A673 (cell line): ENCODE measurements at regions not wholly inside any gene's neighbourhood (a gene's known extent, or its start where the extent isn't known, plus 50 kb on each side); places are given as distances from the start of the nearest gene placed in this dataset.

ENCODE experiments used
- BruUV-seq: library from RNA; stranded (reverse); fragments of 400-500 nt; replicated peaks from 2 replicates; lab custom pipeline; 2021; lab: Mats Ljungman, UMichigan
- CTCF ChIA-PET: fragments of 300-600 bp; sonication (Branson Sonifier 250); formaldehyde crosslinking; loops from one replicate; lab custom pipeline; 2022; ENCODE audit warnings: antibody characterized with exemption; lab: Charles Lee
- POLR2A ChIA-PET: fragments of 300-600 bp; sonication (Branson Sonifier 250); formaldehyde crosslinking; loops from one replicate; lab custom pipeline; 2022; ENCODE audit warnings: antibody characterized with exemption; ENCODE audit not compliant: low non-redundant PET; lab: Charles Lee
- DNase-seq: peaks from one replicate; pipeline ENCODE4 v3.0.0-alpha.2; 2015; ENCODE audit warnings: low spot score
- H3K27ac ChIP-seq: fragments of 200-600 bp; sonication (generic); 2 replicates; pipeline ENCODE4 v1.5.1; 2016; ENCODE audit warnings: mixed run types, low read depth, mild to moderate bottlenecking, mixed read lengths, antibody characterized with exemption, low read length; ENCODE audit not compliant: poor library complexity, severe bottlenecking
- H3K27me3 ChIP-seq: fragments of 200-600 bp; sonication (generic); replicated peaks from 2 replicates; pipeline ENCODE4 v1.6.1; 2017; ENCODE audit warnings: mixed run types, low read depth, mild to moderate bottlenecking, mixed read lengths, antibody characterized with exemption, low read length; ENCODE audit not compliant: insufficient read depth, poor library complexity
- H3K36me3 ChIP-seq: fragments of 200-600 bp; sonication (generic); 2 replicates; pipeline ENCODE4 v1.6.1; 2016; ENCODE audit warnings: mixed run types, mild to moderate bottlenecking, mixed read lengths, antibody characterized with exemption, low read length; ENCODE audit not compliant: insufficient read depth, poor library complexity, severe bottlenecking
- H3K4me1 ChIP-seq: fragments of 200-600 bp; sonication (generic); 2 replicates; pipeline ENCODE4 v1.6.1; 2017; ENCODE audit warnings: mixed run types, mild to moderate bottlenecking, mixed read lengths, antibody characterized with exemption, low read length; ENCODE audit not compliant: insufficient read depth, poor library complexity, severe bottlenecking
- H3K4me3 ChIP-seq: fragments of 200-600 bp; sonication (generic); 2 replicates; pipeline ENCODE4 v1.5.1; 2016; ENCODE audit warnings: low read depth, mixed run types, mild to moderate bottlenecking, mixed read lengths, low read length; ENCODE audit not compliant: poor library complexity, severe bottlenecking
- H3K9me3 ChIP-seq: fragments of 200-600 bp; sonication (generic); 2 replicates; pipeline ENCODE4 v1.6.1; 2016; ENCODE audit warnings: mixed run types, low read depth, mild to moderate bottlenecking, mixed read lengths, antibody characterized with exemption, low read length; ENCODE audit not compliant: poor library complexity, severe bottlenecking
- EZH2 ChIP-seq: fragments of 200-600 bp; sonication (generic); IDR thresholded peaks from 2 replicates; pipeline ENCODE4 v1.6.1; 2017; ENCODE audit warnings: borderline replicate concordance, low read depth, mild to moderate bottlenecking, mixed read lengths, antibody characterized with exemption, low read length; ENCODE audit not compliant: poor library complexity, severe bottlenecking
- intact Hi-C: fragments of 100-400 bp; cut with micrococcal nuclease; formaldehyde crosslinking; loops from one replicate; pipeline ENCODE4 v1.10.0; 2022; ENCODE audit not compliant: unreplicated experiment
- TF ChIP-seq, protein P1 (sequence below): fragments of 300-800, 200-600 bp; sonication (generic); conservative IDR thresholded peaks from 2 replicates; pipeline ENCODE4 v1.5.1; 2017; ENCODE audit warnings: low read depth, mild to moderate bottlenecking, antibody characterized with exemption, low read length, moderate library complexity, mixed read lengths

DNA sequence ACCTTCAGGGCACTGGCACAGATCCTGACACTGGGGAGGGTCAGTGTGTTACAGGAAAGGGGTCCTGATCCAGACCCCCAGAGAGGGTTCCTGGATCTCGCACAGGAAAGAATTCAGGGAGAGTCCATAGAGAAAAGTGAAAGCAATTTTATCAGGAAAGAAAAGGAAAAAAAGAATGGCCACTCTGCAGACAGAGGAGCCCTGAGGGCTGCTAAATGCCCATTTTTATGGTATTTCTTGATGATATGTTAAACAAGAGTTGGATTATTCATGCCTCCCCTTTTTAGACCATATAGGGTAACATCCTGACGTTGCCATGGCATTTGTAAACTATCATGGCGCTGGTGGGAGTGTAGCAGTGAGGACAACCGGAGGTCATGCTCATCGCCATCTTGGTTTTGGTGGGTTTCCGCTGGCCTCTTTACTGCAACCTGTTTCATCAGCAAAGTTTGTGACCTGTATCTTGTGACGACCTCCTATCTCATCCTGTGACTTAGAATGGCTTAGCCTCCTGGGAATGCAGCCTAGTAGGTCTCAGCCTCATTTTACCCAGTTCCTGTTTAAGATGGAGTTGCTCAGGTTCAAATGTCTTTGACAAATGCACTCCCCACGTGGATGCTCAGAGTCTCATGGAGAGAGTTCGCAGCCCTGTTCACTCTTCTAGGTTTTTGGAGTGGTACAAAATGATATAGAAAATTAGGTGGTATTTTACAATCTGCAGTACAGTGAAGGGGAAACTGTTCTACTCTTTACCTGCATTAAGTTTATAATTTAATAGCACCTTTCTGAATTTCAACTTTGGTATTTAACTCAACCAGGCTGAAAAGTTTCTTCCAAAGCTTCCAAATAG lies 1363.7 kb upstream of the TMEM132C start:
- intact Hi-C loops: loop anchor here (10.0 kb wide), 1 partner anchor 382 kb away; no protein-coding TSS in a partner anchor
- DNase-seq: no peak
- Histone ChIP-seq H3K4me1 (peaks cover 25% of the 10 kb centered on the region), H3K9me3 (no peaks in the 10 kb centered on the region), H3K27me3 (no peaks in the 10 kb centered on the region), H3K4me3 (no peak overlapping the region), H3K36me3 (no peaks in the 10 kb centered on the region), H3K27ac (no peak overlapping the region)
- TF ChIP-seq, protein P1, sequence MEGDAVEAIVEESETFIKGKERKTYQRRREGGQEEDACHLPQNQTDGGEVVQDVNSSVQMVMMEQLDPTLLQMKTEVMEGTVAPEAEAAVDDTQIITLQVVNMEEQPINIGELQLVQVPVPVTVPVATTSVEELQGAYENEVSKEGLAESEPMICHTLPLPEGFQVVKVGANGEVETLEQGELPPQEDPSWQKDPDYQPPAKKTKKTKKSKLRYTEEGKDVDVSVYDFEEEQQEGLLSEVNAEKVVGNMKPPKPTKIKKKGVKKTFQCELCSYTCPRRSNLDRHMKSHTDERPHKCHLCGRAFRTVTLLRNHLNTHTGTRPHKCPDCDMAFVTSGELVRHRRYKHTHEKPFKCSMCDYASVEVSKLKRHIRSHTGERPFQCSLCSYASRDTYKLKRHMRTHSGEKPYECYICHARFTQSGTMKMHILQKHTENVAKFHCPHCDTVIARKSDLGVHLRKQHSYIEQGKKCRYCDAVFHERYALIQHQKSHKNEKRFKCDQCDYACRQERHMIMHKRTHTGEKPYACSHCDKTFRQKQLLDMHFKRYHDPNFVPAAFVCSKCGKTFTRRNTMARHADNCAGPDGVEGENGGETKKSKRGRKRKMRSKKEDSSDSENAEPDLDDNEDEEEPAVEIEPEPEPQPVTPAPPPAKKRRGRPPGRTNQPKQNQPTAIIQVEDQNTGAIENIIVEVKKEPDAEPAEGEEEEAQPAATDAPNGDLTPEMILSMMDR: no peak
- no peak for TF ChIP-seq EZH2
- BruUV-seq: no TSS peak
- CTCF ChIA-PET: no interaction called here
- POLR2A ChIA-PET: no interaction called here

DNA sequence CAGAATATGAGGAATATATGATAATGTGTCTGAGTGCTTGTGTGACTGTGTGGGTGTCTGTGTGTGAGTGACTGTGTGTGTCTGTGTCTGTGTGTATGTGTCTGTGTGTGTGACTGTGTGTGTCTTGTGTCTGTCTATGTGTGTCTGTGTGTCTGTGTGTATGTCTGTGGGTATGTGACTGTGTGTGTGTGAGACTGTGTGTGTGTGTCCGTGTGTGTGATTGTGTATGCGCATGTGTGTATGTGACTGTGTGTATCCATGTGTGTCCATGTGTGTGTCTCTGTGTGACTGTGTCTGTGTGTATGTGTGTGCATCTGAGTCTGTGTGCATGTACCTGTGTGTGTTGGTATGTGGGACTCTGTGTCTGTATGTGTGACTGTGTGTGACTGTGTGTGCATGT lies 1361.2 kb upstream of the TMEM132C start:
- Histone ChIP-seq H3K4me3 (no peak overlapping the region), H3K27ac (no peak overlapping the region), H3K36me3 (no peaks in the 10 kb centered on the region), H3K27me3 (no peaks in the 10 kb centered on the region), H3K4me1 (peaks cover 20% of the 10 kb centered on the region), H3K9me3 (no peaks in the 10 kb centered on the region)
- POLR2A ChIA-PET: no interaction called here
- no peak for DNase-seq
- intact Hi-C loops: loop anchor here (10.0 kb wide), 1 partner anchor 379 kb away; no protein-coding TSS in a partner anchor
- TF ChIP-seq, protein P1: no peak
- BruUV-seq: no TSS peak
- CTCF ChIA-PET: interaction anchor here (0.7 kb wide), 1 partner anchor 159 kb away, joined by 5 read pairs; no protein-coding TSS in a partner anchor

DNA sequence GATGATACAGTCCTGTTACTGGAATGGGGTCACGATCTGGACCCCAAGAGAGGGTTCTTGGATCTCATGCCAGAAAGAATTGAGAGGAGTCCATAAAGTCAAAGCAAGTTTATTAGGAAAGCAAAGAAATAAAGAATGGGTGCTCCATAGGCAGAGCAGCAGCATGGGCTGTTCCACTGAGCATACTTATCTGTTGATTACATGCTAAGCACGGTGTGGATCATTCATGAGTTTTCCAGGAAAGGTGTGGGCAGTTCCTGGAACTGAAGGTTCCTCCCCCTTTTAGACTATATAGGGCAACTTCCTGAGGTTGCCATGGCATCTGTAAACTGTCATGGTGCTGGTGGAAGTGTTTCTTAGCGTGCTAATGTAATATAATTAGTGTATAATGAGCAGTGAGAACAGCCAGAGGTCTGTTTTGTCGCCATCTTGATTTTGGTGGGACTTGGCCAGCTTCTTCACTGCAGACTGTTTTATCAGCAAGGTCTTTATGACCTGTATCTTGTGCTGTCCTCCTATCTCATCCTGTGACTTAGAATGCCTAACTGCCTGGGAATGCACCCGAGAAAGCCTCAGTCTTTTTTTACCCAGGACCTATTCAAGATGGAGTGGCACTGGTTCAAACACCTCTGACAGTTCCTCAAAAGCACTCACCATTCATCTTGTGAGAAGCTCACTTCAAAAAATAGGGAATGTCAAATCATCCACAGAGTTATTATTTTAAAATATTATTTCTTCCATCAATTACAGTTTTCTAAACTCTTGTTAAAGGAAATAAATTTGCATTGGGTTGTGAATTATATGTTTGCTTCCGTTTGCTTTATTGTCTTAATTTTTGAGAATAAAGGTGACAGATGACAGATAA lies 1358.8 kb upstream of the TMEM132C start:
- DNase-seq: no peak
- Histone ChIP-seq H3K9me3 (no peaks in the 10 kb centered on the region), H3K27ac (no peak overlapping the region), H3K27me3 (no peaks in the 10 kb centered on the region), H3K4me1 (no peaks in the 10 kb centered on the region), H3K36me3 (no peaks in the 10 kb centered on the region), H3K4me3 (no peak overlapping the region)
- intact Hi-C loops: loop anchor here (10.0 kb wide), 1 partner anchor 377 kb away; no protein-coding TSS in a partner anchor
- CTCF ChIA-PET: no interaction called here
- no TSS peak for BruUV-seq
- no peak for TF ChIP-seq EZH2
- TF ChIP-seq, protein P1: no peak
- POLR2A ChIA-PET: interaction anchor here (0.6 kb wide), 1 partner anchor 17 kb away, joined by 3 read pairs; no protein-coding TSS in a partner anchor
